MM.1S (cell line): ENCODE measurements at regions not wholly inside any gene's neighbourhood (a gene's known extent, or its start where the extent isn't known, plus 50 kb on each side); places are given as distances from the start of the nearest gene placed in this dataset.

Experiments used
- DNase-seq: peaks from one replicate; pipeline ENCODE4 v3.0.0-alpha.2; 2015
- H2AFZ ChIP-seq: fragments of 300-600 bp; sonication (generic); 2 replicates; pipeline ENCODE4 v1.6.0; 2016; ENCODE audit warnings: antibody characterized with exemption, low read length
- H3F3A ChIP-seq: fragments of 300-600 bp; sonication (generic); 2 replicates; pipeline ENCODE4 v1.6.1; 2016; ENCODE audit warnings: mild to moderate bottlenecking, antibody characterized with exemption, low read length, moderate library complexity, mixed read lengths; ENCODE audit not compliant: insufficient read depth
- H3K27ac ChIP-seq: fragments of 300-600 bp; sonication (generic); 2 replicates; pipeline ENCODE4 v1.5.1; 2016; ENCODE audit warnings: mild to moderate bottlenecking, low read length
- H3K27me3 ChIP-seq: fragments of 300-600 bp; sonication (generic); replicated peaks from 2 replicates; pipeline ENCODE4 v1.6.0; 2016; ENCODE audit warnings: low read length; ENCODE audit not compliant: insufficient read depth
- H3K36me3 ChIP-seq: fragments of 300-600 bp; sonication (generic); replicated peaks from 2 replicates; pipeline ENCODE4 v1.6.1; 2016; ENCODE audit warnings: mild to moderate bottlenecking, low read length, mixed read lengths; ENCODE audit not compliant: insufficient read depth
- H3K4me1 ChIP-seq: fragments of 300-600 bp; sonication (generic); 2 replicates; pipeline ENCODE4 v1.6.1; 2016; ENCODE audit warnings: low read length, mixed read lengths
- H3K4me2 ChIP-seq: fragments of 300-600 bp; sonication (generic); 2 replicates; pipeline ENCODE4 v1.6.0; 2016; ENCODE audit warnings: low read depth, low read length
- H3K4me3 ChIP-seq: fragments of 300-600 bp; sonication (generic); 2 replicates; pipeline ENCODE4 v1.5.1; 2016; ENCODE audit warnings: low read length, mixed read lengths
- H3K79me2 ChIP-seq: fragments of 300-600 bp; sonication (generic); 2 replicates; pipeline ENCODE4 v1.6.1; 2016; ENCODE audit warnings: mixed run types, low read length, mixed read lengths
- H3K9ac ChIP-seq: fragments of 300-600 bp; sonication (generic); 2 replicates; pipeline ENCODE4 v1.6.1; 2016; ENCODE audit warnings: low read length, mixed read lengths
- H3K9me2 ChIP-seq: fragments of 300-600 bp; sonication (generic); replicated peaks from 2 replicates; pipeline ENCODE4 v1.6.1; 2016; ENCODE audit warnings: mild to moderate bottlenecking, low read length, mixed read lengths; ENCODE audit not compliant: insufficient read depth
- H3K9me3 ChIP-seq: fragments of 300-600 bp; sonication (generic); replicated peaks from 2 replicates; pipeline ENCODE4 v1.6.1; 2016; ENCODE audit warnings: mild to moderate bottlenecking, low read length, mixed read lengths; ENCODE audit not compliant: insufficient read depth
- H4K20me1 ChIP-seq: fragments of 300-600 bp; sonication (generic); 2 replicates; pipeline ENCODE4 v1.6.1; 2016; ENCODE audit warnings: mild to moderate bottlenecking, low read length, moderate library complexity, mixed read lengths; ENCODE audit not compliant: insufficient read depth
- EZH2 ChIP-seq: fragments of 300-600 bp; sonication (generic); optimal IDR thresholded peaks from 2 replicates; pipeline ENCODE3; 2017; ENCODE audit warnings: low read depth, mild to moderate bottlenecking, antibody characterized with exemption, low read length, mixed read lengths
- EZH2phosphoT487 ChIP-seq: fragments of 300-600 bp; sonication (generic); IDR thresholded peaks from 2 replicates; pipeline ENCODE4 v1.6.1; 2018; ENCODE audit warnings: antibody characterized with exemption, low read length
- TF ChIP-seq, protein P1 (sequence below): fragments of 300-600 bp; sonication (generic); IDR thresholded peaks from 2 replicates; pipeline ENCODE4 v1.5.1; 2016; ENCODE audit warnings: antibody characterized with exemption, low read length, mixed read lengths

GRCh38 chr18:27713738-27714095 is 463.2 kb downstream of the CDH2 start:
- Histone ChIP-seq H3F3A (no peaks in the 10 kb centered on the region), H3K4me3 (no peak overlapping the region), H3K4me2 (no peak overlapping the region), H3K27ac (no peak overlapping the region), H3K36me3 (no peaks in the 10 kb centered on the region), H3K9me3 (no peaks in the 10 kb centered on the region), H3K27me3 (no peaks in the 10 kb centered on the region), H3K79me2 (no peaks in the 10 kb centered on the region), H2AFZ (no peak overlapping the region), H3K4me1 (no peaks in the 10 kb centered on the region), H3K9ac (no peak overlapping the region), H3K9me2 (no peaks in the 10 kb centered on the region), H4K20me1 (no peaks in the 10 kb centered on the region)
- TF ChIP-seq EZH2 (no peak), EZH2phosphoT487 (no peak)
- TF ChIP-seq, protein P1, sequence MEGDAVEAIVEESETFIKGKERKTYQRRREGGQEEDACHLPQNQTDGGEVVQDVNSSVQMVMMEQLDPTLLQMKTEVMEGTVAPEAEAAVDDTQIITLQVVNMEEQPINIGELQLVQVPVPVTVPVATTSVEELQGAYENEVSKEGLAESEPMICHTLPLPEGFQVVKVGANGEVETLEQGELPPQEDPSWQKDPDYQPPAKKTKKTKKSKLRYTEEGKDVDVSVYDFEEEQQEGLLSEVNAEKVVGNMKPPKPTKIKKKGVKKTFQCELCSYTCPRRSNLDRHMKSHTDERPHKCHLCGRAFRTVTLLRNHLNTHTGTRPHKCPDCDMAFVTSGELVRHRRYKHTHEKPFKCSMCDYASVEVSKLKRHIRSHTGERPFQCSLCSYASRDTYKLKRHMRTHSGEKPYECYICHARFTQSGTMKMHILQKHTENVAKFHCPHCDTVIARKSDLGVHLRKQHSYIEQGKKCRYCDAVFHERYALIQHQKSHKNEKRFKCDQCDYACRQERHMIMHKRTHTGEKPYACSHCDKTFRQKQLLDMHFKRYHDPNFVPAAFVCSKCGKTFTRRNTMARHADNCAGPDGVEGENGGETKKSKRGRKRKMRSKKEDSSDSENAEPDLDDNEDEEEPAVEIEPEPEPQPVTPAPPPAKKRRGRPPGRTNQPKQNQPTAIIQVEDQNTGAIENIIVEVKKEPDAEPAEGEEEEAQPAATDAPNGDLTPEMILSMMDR, result no peak
- no peak for DNase-seq

- no peak overlapping the region for H3K27ac ChIP-seq
- TF ChIP-seq EZH2phosphoT487, result no peak
- TF ChIP-seq EZH2, result no peak
- TF ChIP-seq, protein P1, result no peak
- H3K79me2 ChIP-seq, result no peaks in the 10 kb centered on the region
- H2AFZ ChIP-seq, result no peak overlapping the region
- H3F3A ChIP-seq, result no peaks in the 10 kb centered on the region
- H4K20me1 ChIP-seq, result no peaks in the 10 kb centered on the region
- no peak for DNase-seq
- no peaks in the 10 kb centered on the region for H3K4me1 ChIP-seq
- no peaks in the 10 kb centered on the region for H3K9me3 ChIP-seq
- no peaks in the 10 kb centered on the region for H3K27me3 ChIP-seq
- H3K36me3 ChIP-seq, result no peaks in the 10 kb centered on the region
- H3K4me2 ChIP-seq, result no peak overlapping the region
- H3K4me3 ChIP-seq, result no peak overlapping the region
- H3K9me2 ChIP-seq, result no peaks in the 10 kb centered on the region
- no peak overlapping the region for H3K9ac ChIP-seq
Observed at GRCh38 chr18:27713037-27713737, 463.7 kb downstream of the CDH2 start.

GRCh38 chr18:27712066-27712465 is 464.9 kb downstream of the CDH2 start:
- no peaks in the 10 kb centered on the region for H4K20me1 ChIP-seq
- H3K4me2 ChIP-seq, result no peak overlapping the region
- H3K9me2 ChIP-seq, result no peaks in the 10 kb centered on the region
- DNase-seq, result no peak
- H3K27ac ChIP-seq, result no peak overlapping the region
- H3K9me3 ChIP-seq, result no peaks in the 10 kb centered on the region
- TF ChIP-seq EZH2 (no peak), EZH2phosphoT487 (no peak)
- TF ChIP-seq, protein P1, result no peak
- H3K27me3 ChIP-seq, result no peaks in the 10 kb centered on the region
- H3K79me2 ChIP-seq, result no peaks in the 10 kb centered on the region
- H3K4me3 ChIP-seq, result no peak overlapping the region
- no peak overlapping the region for H2AFZ ChIP-seq
- no peaks in the 10 kb centered on the region for H3K4me1 ChIP-seq
- no peaks in the 10 kb centered on the region for H3F3A ChIP-seq
- H3K9ac ChIP-seq, result no peak overlapping the region
- no peaks in the 10 kb centered on the region for H3K36me3 ChIP-seq
